SK-N-SH (cell line): ENCODE measurements at regions not wholly inside any gene's neighbourhood (a gene's known extent, or its start where the extent isn't known, plus 50 kb on each side); places are given as distances from the start of the nearest gene placed in this dataset.

Experiments used
- CTCF ChIA-PET: fragments of 300-600, 350-600 bp; formaldehyde crosslinking; extraction: SDS; loops from one replicate; lab custom pipeline; 2021; lab: Yijun Ruan, JAX
- POLR2A ChIA-PET: fragments of 350-600 bp; sonication (Branson Sonifier 250); formaldehyde crosslinking; extraction: SDS; loops from one replicate; lab custom pipeline; 2020; ENCODE audit warnings: antibody characterized with exemption, inconsistent platforms; lab: Yijun Ruan, JAX
- DNase-seq: peaks from one replicate; pipeline ENCODE4 v3.0.0; 2012
- H2AFZ ChIP-seq: fragments of 200-600 bp; sonication (generic); 2 replicates; pipeline ENCODE4 v1.8.1; 2016; ENCODE audit warnings: antibody characterized with exemption, mild to moderate bottlenecking, low read depth
- H3F3A ChIP-seq: fragments of 200-600 bp; sonication (generic); replicated peaks from 2 replicates; pipeline ENCODE3; 2016; ENCODE audit warnings: antibody characterized with exemption, mild to moderate bottlenecking; ENCODE audit not compliant: insufficient read depth
- H3K27ac ChIP-seq, 2 experiments: fragments of 200-500 bp in 1 of 2; fragments of 200-600 bp in 1 of 2; sonication (Bioruptor generic) in 1 of 2; sonication (generic), shearing (Covaris generic) in 1 of 2; 2 replicates each; pipeline versions ENCODE4 v1.5.1 to v1.6.1; 2014 to 2016; ENCODE audit warnings: low read depth in 2 of 2, inconsistent platforms in 1 of 2, low read length in 1 of 2, mild to moderate bottlenecking in 1 of 2, mixed read lengths in 1 of 2
- H3K27me3 ChIP-seq: fragments of 200-600 bp; sonication (generic), shearing (Covaris generic); 2 replicates; pipeline ENCODE4 v1.6.1; 2016; ENCODE audit warnings: mixed run types; ENCODE audit not compliant: insufficient read depth
- H3K36me3 ChIP-seq, 2 experiments: fragments of 200-500 bp in 1 of 2; fragments of 200-600 bp in 1 of 2; sonication (Bioruptor generic) in 1 of 2; sonication (generic) in 1 of 2; replicated peaks in 1 of 2; 2 replicates each; pipeline versions ENCODE3 to v1.5.1; 2014 to 2016; ENCODE audit warnings: low read length in 1 of 2, mild to moderate bottlenecking in 1 of 2; ENCODE audit not compliant: insufficient read depth in 2 of 2, control insufficient read depth in 1 of 2
- H3K4me1 ChIP-seq, 2 experiments: fragments of 200-500 bp in 1 of 2; fragments of 200-600 bp in 1 of 2; sonication (Bioruptor generic) in 1 of 2; sonication (generic), shearing (Covaris generic) in 1 of 2; 2 replicates each; pipeline versions ENCODE4 v1.5.1 to v1.6.1; 2014 to 2016; ENCODE audit warnings: low read depth in 1 of 2, low read length in 1 of 2, mixed run types in 1 of 2; ENCODE audit not compliant: insufficient read depth in 2 of 2, control insufficient read depth in 1 of 2
- H3K4me2 ChIP-seq: fragments of 200-600 bp; sonication (generic), shearing (Covaris generic); 2 replicates; pipeline ENCODE4 v1.6.1; 2017; ENCODE audit warnings: mixed run types
- H3K4me3 ChIP-seq, 2 experiments: fragments of 200-500 bp in 1 of 2; fragments of 200-600 bp in 1 of 2; sonication (Bioruptor generic) in 1 of 2; sonication (generic), shearing (Covaris generic) in 1 of 2; 2 replicates each; pipeline versions ENCODE4 v1.5.1 to v1.8.1; 2014 to 2016; ENCODE audit warnings: low read depth in 2 of 2, inconsistent platforms in 1 of 2, low read length in 1 of 2, mild to moderate bottlenecking in 1 of 2, mixed read lengths in 1 of 2, moderate library complexity in 1 of 2
- H3K79me2 ChIP-seq: fragments of 200-600 bp; sonication (generic); 2 replicates; pipeline ENCODE4 v1.8.1; 2017; ENCODE audit warnings: mild to moderate bottlenecking; ENCODE audit not compliant: insufficient read depth
- H3K9ac ChIP-seq: fragments of 200-600 bp; sonication (generic); 2 replicates; pipeline ENCODE4 v1.6.1; 2017; ENCODE audit warnings: mixed run types
- H3K9me2 ChIP-seq: fragments of 200-600 bp; sonication (generic); 2 replicates; pipeline ENCODE4 v1.6.1; 2017; ENCODE audit warnings: mixed run types
- H3K9me3 ChIP-seq: fragments of 200-600 bp; sonication (generic); 2 replicates; pipeline ENCODE4 v1.6.1; 2017; ENCODE audit warnings: mixed run types, mild to moderate bottlenecking, moderate library complexity
- H4K20me1 ChIP-seq: fragments of 200-600 bp; sonication (generic); 2 replicates; pipeline ENCODE4 v1.6.1; 2017; ENCODE audit warnings: mild to moderate bottlenecking, mixed run types; ENCODE audit not compliant: insufficient read depth
- FOXJ3 ChIP-seq: sonication (generic); formaldehyde crosslinking; IDR thresholded peaks from 2 replicates; pipeline ENCODE4 v1.5.1; 2020; ENCODE audit warnings: mild to moderate bottlenecking, missing genetic modification reagents
- FOXM1 ChIP-seq: IDR thresholded peaks from 2 replicates; pipeline ENCODE4 v1.4.0; 2012; ENCODE audit warnings: low read depth, mild to moderate bottlenecking
- GABPA ChIP-seq: IDR thresholded peaks from 2 replicates; pipeline ENCODE4 v1.4.0; 2012; ENCODE audit warnings: low read depth, mild to moderate bottlenecking
- JUND ChIP-seq: IDR thresholded peaks from 2 replicates; pipeline ENCODE4 v1.4.0; 2012
- MEF2A ChIP-seq: IDR thresholded peaks from 2 replicates; pipeline ENCODE4 v1.4.0; 2012; ENCODE audit warnings: low read depth, borderline replicate concordance
- NFIC ChIP-seq: IDR thresholded peaks from 2 replicates; pipeline ENCODE4 v1.4.0; 2012; ENCODE audit warnings: borderline replicate concordance
- NRF1 ChIP-seq: IDR thresholded peaks from 2 replicates; pipeline ENCODE4 v1.6.1; 2012; ENCODE audit warnings: low read depth, mild to moderate bottlenecking, low read length
- RXRA ChIP-seq: IDR thresholded peaks from 2 replicates; pipeline ENCODE4 v1.4.0; 2012; ENCODE audit warnings: low read depth, mild to moderate bottlenecking, borderline replicate concordance
- SIN3A ChIP-seq: IDR thresholded peaks from 2 replicates; pipeline ENCODE4 v1.6.1; 2012; ENCODE audit warnings: low read depth, mild to moderate bottlenecking, low read length, moderate library complexity, borderline replicate concordance
- TCF12 ChIP-seq: IDR thresholded peaks from 2 replicates; pipeline ENCODE4 v1.4.0; 2012
- TEAD4 ChIP-seq: IDR thresholded peaks from 2 replicates; pipeline ENCODE4 v1.4.0; 2012; ENCODE audit warnings: mild to moderate bottlenecking, borderline replicate concordance; ENCODE audit not compliant: insufficient read depth
- YY1 ChIP-seq: IDR thresholded peaks from 2 replicates; pipeline ENCODE4 v1.4.0; 2012; ENCODE audit warnings: low read depth, mild to moderate bottlenecking
- WGBS: methylation state at CpG from one replicate; pipeline ENCODE4 v1.1.6; 2017; ENCODE audit warnings: low lambda C conversion rate; 5-methylcytosine and 5-hydroxymethylcytosine counted together
- TF ChIP-seq, protein P1 (sequence below): IDR thresholded peaks from 2 replicates; pipeline ENCODE4 v1.4.0; 2012; ENCODE audit warnings: low read depth, borderline replicate concordance

GRCh38 chr11:104275992-104276391 lies 112.0 kb upstream of the PDGFD start:
- no peaks in the 10 kb centered on the region for H3K79me2 ChIP-seq
- H3K9me2 ChIP-seq = no peaks in the 10 kb centered on the region
- CTCF ChIA-PET = no interaction called here
- TF ChIP-seq YY1 = no peak
- no peak for TF ChIP-seq FOXM1
- TF ChIP-seq TEAD4 = no peak
- TF ChIP-seq FOXJ3 (CRISPR knock-in tag) = no peak
- TF ChIP-seq GABPA = no peak
- TF ChIP-seq, protein P1, sequence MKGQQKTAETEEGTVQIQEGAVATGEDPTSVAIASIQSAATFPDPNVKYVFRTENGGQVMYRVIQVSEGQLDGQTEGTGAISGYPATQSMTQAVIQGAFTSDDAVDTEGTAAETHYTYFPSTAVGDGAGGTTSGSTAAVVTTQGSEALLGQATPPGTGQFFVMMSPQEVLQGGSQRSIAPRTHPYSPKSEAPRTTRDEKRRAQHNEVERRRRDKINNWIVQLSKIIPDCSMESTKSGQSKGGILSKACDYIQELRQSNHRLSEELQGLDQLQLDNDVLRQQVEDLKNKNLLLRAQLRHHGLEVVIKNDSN = no peak
- H3K4me3 ChIP-seq = no peak overlapping the region
- no peaks in the 10 kb centered on the region for H4K20me1 ChIP-seq
- H3K9ac ChIP-seq = no peak overlapping the region
- no peaks in the 10 kb centered on the region for H3F3A ChIP-seq
- DNase-seq = no peak
- 66% methylated on average over 2 of the region's 2 CpGs for WGBS
- no peaks in the 10 kb centered on the region for H3K27me3 ChIP-seq
- H2AFZ ChIP-seq = no peak overlapping the region
- H3K27ac ChIP-seq = no peak overlapping the region
- H3K4me2 ChIP-seq = no peak overlapping the region
- no peaks in the 10 kb centered on the region for H3K4me1 ChIP-seq
- POLR2A ChIA-PET = no interaction called here
- no peaks in the 10 kb centered on the region for H3K36me3 ChIP-seq
- H3K9me3 ChIP-seq = no peaks in the 10 kb centered on the region

DNA sequence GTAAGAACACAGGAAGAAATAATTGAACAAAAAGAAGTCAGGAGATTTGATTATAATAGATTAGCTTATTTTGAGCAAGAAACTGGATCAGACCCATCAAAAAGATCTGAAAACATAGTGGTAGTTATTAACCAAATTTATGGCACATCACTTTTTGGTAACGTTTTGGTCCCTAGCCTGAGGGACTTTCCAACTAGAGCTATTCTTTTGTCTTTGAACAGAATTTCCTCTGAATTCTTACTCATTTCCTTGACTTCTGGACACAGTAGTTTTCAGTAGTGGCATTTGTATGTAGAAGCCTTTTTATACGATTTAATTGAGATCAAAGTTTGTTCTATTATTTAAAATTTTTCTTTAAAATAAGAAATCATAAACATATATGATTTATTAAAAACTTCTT lies 96.5 kb upstream of the PDGFD start:
- Histone ChIP-seq H3K9ac (no peak overlapping the region), H3K36me3 (no peaks in the 10 kb centered on the region)
- POLR2A ChIA-PET = no interaction called here
- TF ChIP-seq RXRA (no peak), JUND (no peak), SIN3A (no peak), TCF12 (no peak), NFIC (no peak)
- TF ChIP-seq, all 33 proteins: peak for 0
- no peak overlapping the region for H3K4me3 ChIP-seq
- H2AFZ ChIP-seq = no peak overlapping the region
- H3K9me3 ChIP-seq = no peaks in the 10 kb centered on the region
- H3K4me2 ChIP-seq = no peak overlapping the region
- H3K4me1 ChIP-seq = no peaks in the 10 kb centered on the region
- H3K79me2 ChIP-seq = no peaks in the 10 kb centered on the region
- no peaks in the 10 kb centered on the region for H3K27me3 ChIP-seq
- 56% methylated on average over 2 of the region's 2 CpGs for WGBS
- no peaks in the 10 kb centered on the region for H4K20me1 ChIP-seq
- H3F3A ChIP-seq = no peaks in the 10 kb centered on the region
- H3K9me2 ChIP-seq = no peaks in the 10 kb centered on the region
- CTCF ChIA-PET = no interaction called here
- H3K27ac ChIP-seq = no peak overlapping the region
- DNase-seq = no peak

- H3K9me3 ChIP-seq = no peaks in the 10 kb centered on the region
Measured at GRCh38 chr11:104259121-104259610, 95.2 kb upstream of the PDGFD start.

More at GRCh38 chr11:104259121-104259610, 95.2 kb upstream of the PDGFD start:
- Histone ChIP-seq H3K9me2 (no peaks in the 10 kb centered on the region), H3K27me3 (no peaks in the 10 kb centered on the region), H3F3A (no peaks in the 10 kb centered on the region), H3K9ac (no peak overlapping the region), H3K79me2 (no peaks in the 10 kb centered on the region), H4K20me1 (no peaks in the 10 kb centered on the region), H3K4me1 (no peaks in the 10 kb centered on the region), H2AFZ (no peak overlapping the region), H3K36me3 (no peaks in the 10 kb centered on the region), H3K27ac (no peak overlapping the region), H3K4me2 (no peak overlapping the region), H3K4me3 (no peak overlapping the region)
- no peak for DNase-seq
- WGBS = 69% methylated on average over 4 of the region's 4 CpGs
- TF ChIP-seq MEF2A (no peak), NRF1 (no peak)
- ChIA-PET CTCF (no interaction called here), POLR2A (no interaction called here)
